IMR-90 (cell line): ENCODE measurements at regions not wholly inside any gene's neighbourhood (a gene's known extent, or its start where the extent isn't known, plus 50 kb on each side); places are given as distances from the start of the nearest gene placed in this dataset.

ENCODE experiments used
- ATAC-seq: fragments of 200-7000 bp; cut with Tn5 transposase; 2 replicates; pipeline ENCODE4 v1.9.1; 2020; ENCODE audit warnings: low read depth, mild to moderate bottlenecking, moderate library complexity
- BruUV-seq: library from RNA; stranded (reverse); fragments of 400-500 nt; replicated peaks from 2 replicates; lab custom pipeline; 2021; lab: Mats Ljungman, UMichigan
- CTCF ChIA-PET: fragments of 300-600 bp; formaldehyde crosslinking; extraction: SDS; loops from one replicate; lab custom pipeline; 2021; ENCODE audit warnings: antibody characterized with exemption; lab: Yijun Ruan, JAX
- POLR2A ChIA-PET: fragments of 300-600 bp; sonication (Branson Sonifier 250); formaldehyde crosslinking; loops from one replicate; lab custom pipeline; 2022; ENCODE audit warnings: antibody characterized with exemption; ENCODE audit not compliant: unreplicated experiment; lab: Charles Lee
- DNase-seq: peaks from one replicate; pipeline ENCODE4 v3.0.0; 2013
- H2AFZ ChIP-seq: replicated peaks from 2 replicates; pipeline ENCODE3; 2013; ENCODE audit warnings: low read length, mild to moderate bottlenecking; ENCODE audit not compliant: poor library complexity
- H2AK5ac ChIP-seq: 2 replicates; pipeline ENCODE4 v1.6.1; 2013; ENCODE audit warnings: low read depth, low read length, inconsistent platforms
- H2AK9ac ChIP-seq: replicated peaks from 2 replicates; pipeline ENCODE3; 2013; ENCODE audit warnings: mild to moderate bottlenecking, low read depth, low read length, moderate library complexity; ENCODE audit not compliant: poor library complexity
- H2BK120ac ChIP-seq: 2 replicates; pipeline ENCODE4 v1.6.1; 2013; ENCODE audit warnings: low read depth, low read length, inconsistent platforms
- H2BK15ac ChIP-seq: 3 replicates; pipeline ENCODE4 v1.6.1; 2013; ENCODE audit warnings: low read depth, low read length, inconsistent platforms
- H2BK20ac ChIP-seq: 2 replicates; pipeline ENCODE4 v1.6.1; 2013; ENCODE audit warnings: low read depth, mild to moderate bottlenecking, inconsistent platforms, low read length, moderate library complexity
- H2BK5ac ChIP-seq: 2 replicates; pipeline ENCODE4 v1.6.1; 2013; ENCODE audit warnings: mild to moderate bottlenecking, low read depth, low read length, inconsistent platforms; ENCODE audit not compliant: poor library complexity, severe bottlenecking
- H3K14ac ChIP-seq: replicated peaks from 2 replicates; pipeline ENCODE4 v1.6.1; 2013; ENCODE audit warnings: low read depth, low read length, inconsistent platforms
- H3K18ac ChIP-seq: 2 replicates; pipeline ENCODE4 v1.6.1; 2013; ENCODE audit warnings: low read depth, low read length, control low read depth
- H3K23ac ChIP-seq: 2 replicates; pipeline ENCODE4 v1.6.1; 2013; ENCODE audit warnings: low read depth, low read length, inconsistent platforms
- H3K27ac ChIP-seq: 2 replicates; pipeline ENCODE4 v1.5.1; 2013; ENCODE audit warnings: mild to moderate bottlenecking, control low read depth, low read length; ENCODE audit not compliant: insufficient read depth
- H3K27me3 ChIP-seq: 2 replicates; pipeline ENCODE4 v1.6.1; 2013; ENCODE audit warnings: low read length; ENCODE audit not compliant: control insufficient read depth, insufficient read depth
- H3K36me3 ChIP-seq: 2 replicates; pipeline ENCODE4 v1.6.1; 2013; ENCODE audit warnings: low read length, mixed read lengths; ENCODE audit not compliant: control insufficient read depth, insufficient read depth
- H3K4ac ChIP-seq: 2 replicates; pipeline ENCODE4 v1.6.1; 2013; ENCODE audit warnings: low read depth, low read length, inconsistent platforms
- H3K4me1 ChIP-seq: 2 replicates; pipeline ENCODE4 v1.6.1; 2013; ENCODE audit warnings: low read length, mixed read lengths; ENCODE audit not compliant: control insufficient read depth, insufficient read depth
- H3K4me2 ChIP-seq: 2 replicates; pipeline ENCODE4 v1.6.1; 2013; ENCODE audit warnings: low read depth, mild to moderate bottlenecking, control low read depth, low read length, moderate library complexity
- H3K4me3 ChIP-seq: 2 replicates; pipeline ENCODE4 v1.5.1; 2013; ENCODE audit warnings: low read depth, mild to moderate bottlenecking, control low read depth, low read length, moderate library complexity; ENCODE audit not compliant: insufficient read depth
- H3K56ac ChIP-seq: 2 replicates; pipeline ENCODE4 v1.6.1; 2013; ENCODE audit warnings: low read length, inconsistent platforms; ENCODE audit not compliant: insufficient read depth; ENCODE audit errors: extremely low read depth
- H3K79me1 ChIP-seq, 2 experiments: 2 replicates each; pipeline ENCODE4 v1.6.1; 2013; ENCODE audit warnings: low read length in 2 of 2, inconsistent platforms in 1 of 2, low read depth in 1 of 2
- H3K9ac ChIP-seq: 2 replicates; pipeline ENCODE4 v1.6.1; 2013; ENCODE audit warnings: low read depth, low read length, control low read depth
- H3K9me1 ChIP-seq: 2 replicates; pipeline ENCODE4 v1.6.1; 2013; ENCODE audit warnings: low read length, inconsistent platforms; ENCODE audit not compliant: insufficient read depth
- H3K9me3 ChIP-seq: 2 replicates; pipeline ENCODE4 v1.6.1; 2013; ENCODE audit warnings: low read length; ENCODE audit not compliant: control insufficient read depth, insufficient read depth
- H4K20me1 ChIP-seq: 2 replicates; pipeline ENCODE4 v1.6.1; 2013; ENCODE audit warnings: low read length, inconsistent platforms; ENCODE audit not compliant: insufficient read depth
- H4K5ac ChIP-seq: 2 replicates; pipeline ENCODE4 v1.6.1; 2013; ENCODE audit warnings: mild to moderate bottlenecking, low read depth, low read length, control low read depth
- H4K8ac ChIP-seq, 2 experiments: 2 replicates each; pipeline ENCODE4 v1.6.1; 2013; ENCODE audit warnings: low read depth in 2 of 2, low read length in 2 of 2, control low read depth in 1 of 2, inconsistent platforms in 1 of 2
- H4K91ac ChIP-seq: 2 replicates; pipeline ENCODE4 v1.6.1; 2013; ENCODE audit warnings: low read depth, low read length, inconsistent platforms; ENCODE audit not compliant: insufficient read depth
- BHLHE40 ChIP-seq: fragments of 150-350 bp; IDR thresholded peaks from 2 replicates; pipeline ENCODE4 v1.6.1; 2016; ENCODE audit warnings: mild to moderate bottlenecking, low read depth, low read length
- CEBPB ChIP-seq: IDR thresholded peaks from 2 replicates; pipeline ENCODE4 v1.6.1; 2012; ENCODE audit warnings: low read depth, low read length, improper control_type of control experiment
- CHD1 ChIP-seq: IDR thresholded peaks from 2 replicates; pipeline ENCODE4 v1.6.1; 2012; ENCODE audit warnings: low read depth, low read length, improper control_type of control experiment
- FOS ChIP-seq: fragments of 150-350 bp; IDR thresholded peaks from 2 replicates; pipeline ENCODE4 v1.6.1; 2016; ENCODE audit warnings: low read depth, low read length
- MAFK ChIP-seq: IDR thresholded peaks from 2 replicates; pipeline ENCODE4 v1.6.1; 2012; ENCODE audit warnings: low read depth, low read length, improper control_type of control experiment
- MAZ ChIP-seq: IDR thresholded peaks from 2 replicates; pipeline ENCODE4 v1.6.1; 2012; ENCODE audit warnings: low read depth, mild to moderate bottlenecking, low read length, improper control_type of control experiment, moderate library complexity, borderline replicate concordance
- MXI1 ChIP-seq: IDR thresholded peaks from 2 replicates; pipeline ENCODE4 v1.6.1; 2012; ENCODE audit warnings: low read depth, mild to moderate bottlenecking, low read length, moderate library complexity, borderline replicate concordance
- POLR2A ChIP-seq: IDR thresholded peaks from 2 replicates; pipeline ENCODE4 v1.6.1; 2012; ENCODE audit warnings: mild to moderate bottlenecking, low read depth, low read length
- RAD21 ChIP-seq: IDR thresholded peaks from 2 replicates; pipeline ENCODE4 v1.6.1; 2012; ENCODE audit warnings: low read length, improper control_type of control experiment
- RCOR1 ChIP-seq: IDR thresholded peaks from 2 replicates; pipeline ENCODE4 v1.6.1; 2012; ENCODE audit warnings: mild to moderate bottlenecking, low read length, improper control_type of control experiment; ENCODE audit not compliant: insufficient replicate concordance
- RFX5 ChIP-seq: IDR thresholded peaks from 2 replicates; pipeline ENCODE4 v1.8.0; 2012; ENCODE audit warnings: low read depth, mild to moderate bottlenecking, low read length, moderate library complexity
- SMC3 ChIP-seq: fragments of 150-350 bp; IDR thresholded peaks from 2 replicates; pipeline ENCODE4 v1.6.1; 2016; ENCODE audit warnings: low read depth, mild to moderate bottlenecking, antibody characterized with exemption, low read length, moderate library complexity
- WGBS, 2 experiments: methylation state at CpG; one replicate each; pipeline versions ENCODE4 v1.1.5 to v1.1.7; 2013; ENCODE audit warnings: missing lambda C conversion rate in 2 of 2; ENCODE audit not compliant: insufficient read length in 1 of 2; ENCODE audit errors: extremely low coverage in 2 of 2; 5-methylcytosine and 5-hydroxymethylcytosine counted together
- dilution Hi-C: fragments of 300-500 bp; cut with HindIII; formaldehyde crosslinking; loops from one replicate; pipeline ENCODE4 v1.14.3; 2018; ENCODE audit warnings: low sequenced_read_pairs; ENCODE audit not compliant: unreplicated experiment
- in situ Hi-C: fragments of 300-500 bp; cut with MboI; formaldehyde crosslinking; loops from 3 replicates; pipeline ENCODE4 v1.14.3; 2019; ENCODE audit warnings: low sequenced_read_pairs, inconsistent platforms, mixed read lengths
- intact Hi-C: fragments of 100-400 bp; cut with micrococcal nuclease; formaldehyde crosslinking; loops from 2 replicates; pipeline ENCODE4 v1.10.0; 2022
- TF ChIP-seq, protein P1 (sequence below): fragments of 150-350 bp; IDR thresholded peaks from 2 replicates; pipeline ENCODE4 v1.6.1; 2017; ENCODE audit warnings: mild to moderate bottlenecking, antibody characterized with exemption, low read length, low read depth
- TF ChIP-seq, protein P2 (sequence below): conservative IDR thresholded peaks from 2 replicates; pipeline ENCODE4 v1.5.1; 2012; ENCODE audit warnings: mild to moderate bottlenecking, low read depth, low read length, improper control_type of control experiment
- TF ChIP-seq, protein P3 (sequence below): fragments of 150-350 bp; IDR thresholded peaks from 2 replicates; pipeline ENCODE4 v1.6.1; 2016; ENCODE audit warnings: low read depth, mild to moderate bottlenecking, low read length, moderate library complexity, borderline replicate concordance

DNA sequence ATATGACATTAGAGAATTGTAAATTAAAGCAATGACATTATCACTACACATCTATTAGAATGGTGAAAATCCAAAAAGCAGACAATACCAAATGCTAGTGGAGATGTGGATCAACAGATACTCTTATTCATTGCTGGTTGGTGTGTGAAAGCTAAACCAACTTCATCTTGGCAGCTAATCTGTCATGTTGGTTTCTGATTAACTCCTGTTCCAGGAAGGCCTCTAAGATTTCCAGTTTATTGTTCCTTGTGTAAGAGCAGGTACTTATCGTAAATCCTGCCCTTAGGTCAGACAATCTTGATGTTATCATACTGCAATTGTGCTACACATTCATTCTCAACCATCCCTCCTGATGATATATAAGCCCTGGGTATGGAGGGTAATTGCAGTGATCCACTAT, 809.0 kb upstream of the DIAPH2 start:
- no peak overlapping the region for H3K23ac ChIP-seq
- no CpG with 5 or more reads among the region's 1 CpG for WGBS, 2 experiments
- no peak overlapping the region for H3K4me2 ChIP-seq
- in situ Hi-C loops (no loop called here), dilution Hi-C loops (no loop called here), intact Hi-C loops (no loop called here)
- H3K4ac ChIP-seq = no peak overlapping the region
- H3K9ac ChIP-seq = no peak overlapping the region
- POLR2A ChIA-PET = no interaction called here
- no peak overlapping the region for H4K8ac ChIP-seq
- no peak overlapping the region for H2AFZ ChIP-seq
- H3K27ac ChIP-seq = no peak overlapping the region
- no peaks in the 10 kb centered on the region for H3K4me1 ChIP-seq
- no peak overlapping the region for H2AK5ac ChIP-seq
- no peak overlapping the region for H3K4me3 ChIP-seq
- H3K9me1 ChIP-seq = no peaks in the 10 kb centered on the region
- H4K5ac ChIP-seq = no peak overlapping the region
- H3K27me3 ChIP-seq = no peaks in the 10 kb centered on the region
- no peaks in the 10 kb centered on the region for H4K20me1 ChIP-seq
- H4K91ac ChIP-seq = no peak overlapping the region
- no peak overlapping the region for H2BK120ac ChIP-seq
- CTCF ChIA-PET = no interaction called here
- DNase-seq (no peak), ATAC-seq (no peak)
- no peak overlapping the region for H3K18ac ChIP-seq
- no peaks in the 10 kb centered on the region for H3K9me3 ChIP-seq
- no peaks in the 10 kb centered on the region for H3K79me1 ChIP-seq
- no peak overlapping the region for H3K56ac ChIP-seq
- H2AK9ac ChIP-seq = no peak overlapping the region
- no peak overlapping the region for H3K14ac ChIP-seq
- no peaks in the 10 kb centered on the region for H3K36me3 ChIP-seq
- no TSS peak for BruUV-seq
- no peak overlapping the region for H2BK15ac ChIP-seq
- TF ChIP-seq BHLHE40 = no peak
- no peak for TF ChIP-seq RFX5
- TF ChIP-seq MXI1 = no peak
- TF ChIP-seq, protein P1, sequence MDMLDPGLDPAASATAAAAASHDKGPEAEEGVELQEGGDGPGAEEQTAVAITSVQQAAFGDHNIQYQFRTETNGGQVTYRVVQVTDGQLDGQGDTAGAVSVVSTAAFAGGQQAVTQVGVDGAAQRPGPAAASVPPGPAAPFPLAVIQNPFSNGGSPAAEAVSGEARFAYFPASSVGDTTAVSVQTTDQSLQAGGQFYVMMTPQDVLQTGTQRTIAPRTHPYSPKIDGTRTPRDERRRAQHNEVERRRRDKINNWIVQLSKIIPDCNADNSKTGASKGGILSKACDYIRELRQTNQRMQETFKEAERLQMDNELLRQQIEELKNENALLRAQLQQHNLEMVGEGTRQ = no peak
- no peak for TF ChIP-seq MAFK
- TF ChIP-seq, protein P2, sequence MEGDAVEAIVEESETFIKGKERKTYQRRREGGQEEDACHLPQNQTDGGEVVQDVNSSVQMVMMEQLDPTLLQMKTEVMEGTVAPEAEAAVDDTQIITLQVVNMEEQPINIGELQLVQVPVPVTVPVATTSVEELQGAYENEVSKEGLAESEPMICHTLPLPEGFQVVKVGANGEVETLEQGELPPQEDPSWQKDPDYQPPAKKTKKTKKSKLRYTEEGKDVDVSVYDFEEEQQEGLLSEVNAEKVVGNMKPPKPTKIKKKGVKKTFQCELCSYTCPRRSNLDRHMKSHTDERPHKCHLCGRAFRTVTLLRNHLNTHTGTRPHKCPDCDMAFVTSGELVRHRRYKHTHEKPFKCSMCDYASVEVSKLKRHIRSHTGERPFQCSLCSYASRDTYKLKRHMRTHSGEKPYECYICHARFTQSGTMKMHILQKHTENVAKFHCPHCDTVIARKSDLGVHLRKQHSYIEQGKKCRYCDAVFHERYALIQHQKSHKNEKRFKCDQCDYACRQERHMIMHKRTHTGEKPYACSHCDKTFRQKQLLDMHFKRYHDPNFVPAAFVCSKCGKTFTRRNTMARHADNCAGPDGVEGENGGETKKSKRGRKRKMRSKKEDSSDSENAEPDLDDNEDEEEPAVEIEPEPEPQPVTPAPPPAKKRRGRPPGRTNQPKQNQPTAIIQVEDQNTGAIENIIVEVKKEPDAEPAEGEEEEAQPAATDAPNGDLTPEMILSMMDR = no peak
- no peak for TF ChIP-seq CEBPB
- no peak for TF ChIP-seq CHD1
- no peak for TF ChIP-seq MAZ
- TF ChIP-seq RCOR1 = no peak
- TF ChIP-seq, protein P3, sequence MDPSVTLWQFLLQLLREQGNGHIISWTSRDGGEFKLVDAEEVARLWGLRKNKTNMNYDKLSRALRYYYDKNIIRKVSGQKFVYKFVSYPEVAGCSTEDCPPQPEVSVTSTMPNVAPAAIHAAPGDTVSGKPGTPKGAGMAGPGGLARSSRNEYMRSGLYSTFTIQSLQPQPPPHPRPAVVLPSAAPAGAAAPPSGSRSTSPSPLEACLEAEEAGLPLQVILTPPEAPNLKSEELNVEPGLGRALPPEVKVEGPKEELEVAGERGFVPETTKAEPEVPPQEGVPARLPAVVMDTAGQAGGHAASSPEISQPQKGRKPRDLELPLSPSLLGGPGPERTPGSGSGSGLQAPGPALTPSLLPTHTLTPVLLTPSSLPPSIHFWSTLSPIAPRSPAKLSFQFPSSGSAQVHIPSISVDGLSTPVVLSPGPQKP = no peak
- TF ChIP-seq FOS = no peak
- no peak for TF ChIP-seq RAD21
- TF ChIP-seq POLR2A = no peak
- no peak for TF ChIP-seq SMC3
- no peak overlapping the region for H2BK5ac ChIP-seq
- no peak overlapping the region for H2BK20ac ChIP-seq
